ENCODE measurements at regions not wholly inside any gene's neighbourhood (a gene's known extent, or its start where the extent isn't known, plus 50 kb on each side); places are given as distances from the start of the nearest gene placed in this dataset.

GRCh38 chr16:66265556-66266141 is 100.8 kb upstream of the CDH5 start:
- H3K27me3 ChIP-seq (replicated peaks in 1 of 4; ENCODE audit: control extremely low read depth in 1 of 4, control insufficient read depth in 3 of 4, insufficient read depth in 4 of 4, low read length in 3 of 4) = peaks cover 0 to 17% (median 5%) of the 10 kb centered on the region in 4 experiments
- no peak overlapping the region for H3K4me2 ChIP-seq (replicated peaks; ENCODE audit: low read depth, low read length, poor library complexity, severe bottlenecking)
- TF ChIP-seq EZH2 (IDR thresholded peaks at IDR 0.05; ENCODE audit: borderline replicate concordance, insufficient read depth, low read depth, low read length, poor library complexity, severe bottlenecking) = no peak
- TF ChIP-seq, protein P1, sequence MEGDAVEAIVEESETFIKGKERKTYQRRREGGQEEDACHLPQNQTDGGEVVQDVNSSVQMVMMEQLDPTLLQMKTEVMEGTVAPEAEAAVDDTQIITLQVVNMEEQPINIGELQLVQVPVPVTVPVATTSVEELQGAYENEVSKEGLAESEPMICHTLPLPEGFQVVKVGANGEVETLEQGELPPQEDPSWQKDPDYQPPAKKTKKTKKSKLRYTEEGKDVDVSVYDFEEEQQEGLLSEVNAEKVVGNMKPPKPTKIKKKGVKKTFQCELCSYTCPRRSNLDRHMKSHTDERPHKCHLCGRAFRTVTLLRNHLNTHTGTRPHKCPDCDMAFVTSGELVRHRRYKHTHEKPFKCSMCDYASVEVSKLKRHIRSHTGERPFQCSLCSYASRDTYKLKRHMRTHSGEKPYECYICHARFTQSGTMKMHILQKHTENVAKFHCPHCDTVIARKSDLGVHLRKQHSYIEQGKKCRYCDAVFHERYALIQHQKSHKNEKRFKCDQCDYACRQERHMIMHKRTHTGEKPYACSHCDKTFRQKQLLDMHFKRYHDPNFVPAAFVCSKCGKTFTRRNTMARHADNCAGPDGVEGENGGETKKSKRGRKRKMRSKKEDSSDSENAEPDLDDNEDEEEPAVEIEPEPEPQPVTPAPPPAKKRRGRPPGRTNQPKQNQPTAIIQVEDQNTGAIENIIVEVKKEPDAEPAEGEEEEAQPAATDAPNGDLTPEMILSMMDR (IDR thresholded peaks at IDR 0.05) = no peak
- no peaks in the 10 kb centered on the region for H4K20me1 ChIP-seq (ENCODE audit: control insufficient read depth, insufficient read depth, low read length, poor library complexity, severe bottlenecking)
- intact Hi-C loops (cut with micrococcal nuclease) = no loop called here
- no peak for ATAC-seq (ENCODE audit: low read depth)
- no peak overlapping the region for H3K4me3 ChIP-seq (ENCODE audit: control extremely low read depth in 1 of 5, extremely low read depth in 1 of 5, insufficient read depth in 1 of 5, low read depth in 2 of 5, low read length in 4 of 5)
- H3K27ac Mint-ChIP-seq = no peak overlapping the region
- H3K9ac ChIP-seq (ENCODE audit: low read length) = no peak overlapping the region
- CTCF ChIA-PET = no interaction called here
- POLR2A ChIA-PET = no interaction called here
- H2AFZ ChIP-seq (ENCODE audit: insufficient read depth, low read depth, low read length, poor library complexity, severe bottlenecking) = no peak overlapping the region
- H3K9me3 Mint-ChIP-seq (ENCODE audit: insufficient read depth) = no peaks in the 10 kb centered on the region
- peaks cover 30% of the 10 kb centered on the region for H3K27me3 Mint-ChIP-seq
- H3K36me3 ChIP-seq (replicated peaks in 1 of 2; ENCODE audit: control extremely low read depth in 1 of 2, control insufficient read depth in 1 of 2, extremely low read depth in 1 of 2, insufficient read depth in 2 of 2, low read length in 1 of 2) = no peaks in the 10 kb centered on the region
- no peak overlapping the region for H3K27ac ChIP-seq (ENCODE audit: low read length in 2 of 2)
- H3K4me1 ChIP-seq (ENCODE audit: control insufficient read depth in 2 of 2, insufficient read depth in 2 of 2, low read length in 2 of 2) = peaks cover 1 to 2% of the 10 kb centered on the region in 2 donors
- 88% methylated on average over 5 of the region's 13 CpGs for WGBS (ENCODE audit: insufficient coverage)
- no peaks in the 10 kb centered on the region for H3K79me2 ChIP-seq (ENCODE audit: control insufficient read depth, insufficient read depth, low read length)
- no peak overlapping the region for H3K4me3 Mint-ChIP-seq
- DNase-seq = no peak
- H3K9me3 ChIP-seq (ENCODE audit: control extremely low read depth in 1 of 3, control insufficient read depth in 2 of 3, insufficient read depth in 1 of 3, low read length in 2 of 3) = no peaks in the 10 kb centered on the region
- peaks cover 7% of the 10 kb centered on the region for H3K4me1 Mint-ChIP-seq

DNA sequence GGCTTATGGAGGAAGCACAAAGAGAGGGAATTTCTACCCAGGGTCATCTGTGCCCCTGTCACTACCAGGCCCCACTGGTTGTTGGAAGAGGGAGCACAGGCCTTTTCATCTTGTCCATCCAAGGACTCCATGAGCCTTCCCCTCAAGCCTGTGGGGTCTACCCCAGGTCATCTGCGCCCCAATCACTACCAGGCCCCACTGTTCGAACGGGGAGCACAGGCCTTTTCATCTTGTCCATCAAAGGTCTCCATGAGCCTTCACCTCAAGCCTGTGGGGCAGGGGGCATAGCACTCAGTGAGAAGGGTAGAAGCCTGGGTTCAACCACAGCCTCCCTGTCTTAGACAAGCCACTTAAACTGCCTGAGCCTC is 101.5 kb upstream of the CDH5 start:
- POLR2A ChIA-PET = no interaction called here
- no peaks in the 10 kb centered on the region for H4K20me1 ChIP-seq (ENCODE audit: control insufficient read depth, insufficient read depth, low read length, poor library complexity, severe bottlenecking)
- H3K9ac ChIP-seq (ENCODE audit: low read length) = no peak overlapping the region
- intact Hi-C loops (cut with micrococcal nuclease) = no loop called here
- CTCF ChIA-PET = no interaction called here
- no peaks in the 10 kb centered on the region for H3K36me3 ChIP-seq (replicated peaks in 1 of 2; ENCODE audit: control extremely low read depth in 1 of 2, control insufficient read depth in 1 of 2, extremely low read depth in 1 of 2, insufficient read depth in 2 of 2, low read length in 1 of 2)
- Mint-ChIP-seq H3K27me3 (peaks cover 29% of the 10 kb centered on the region), H3K9me3 (ENCODE audit: insufficient read depth) (no peaks in the 10 kb centered on the region), H3K4me3 (no peak overlapping the region), H3K27ac (no peak overlapping the region), H3K4me1 (peaks cover 6% of the 10 kb centered on the region)
- ATAC-seq (ENCODE audit: low read depth) = no peak
- no peaks in the 10 kb centered on the region for H3K4me1 ChIP-seq (ENCODE audit: control insufficient read depth in 2 of 2, insufficient read depth in 2 of 2, low read length in 2 of 2)
- DNase-seq = no peak
- no peak overlapping the region for H3K27ac ChIP-seq (ENCODE audit: low read length in 2 of 2)
- WGBS (ENCODE audit: insufficient coverage) = no CpG with 5 or more reads among the region's 3 CpGs
- no peak overlapping the region for H2AFZ ChIP-seq (ENCODE audit: insufficient read depth, low read depth, low read length, poor library complexity, severe bottlenecking)
- H3K9me3 ChIP-seq (ENCODE audit: control extremely low read depth in 1 of 3, control insufficient read depth in 2 of 3, insufficient read depth in 1 of 3, low read length in 2 of 3) = no peaks in the 10 kb centered on the region
- no peak for TF ChIP-seq EZH2 (IDR thresholded peaks at IDR 0.05; ENCODE audit: borderline replicate concordance, insufficient read depth, low read depth, low read length, poor library complexity, severe bottlenecking)
- TF ChIP-seq, protein P1 (IDR thresholded peaks at IDR 0.05) = no peak
- H3K27me3 ChIP-seq (replicated peaks in 1 of 4; ENCODE audit: control extremely low read depth in 1 of 4, control insufficient read depth in 3 of 4, insufficient read depth in 4 of 4, low read length in 3 of 4) = peaks cover 0 to 12% (median 4%) of the 10 kb centered on the region in 4 experiments
- H3K4me3 ChIP-seq (ENCODE audit: control extremely low read depth in 1 of 5, extremely low read depth in 1 of 5, insufficient read depth in 1 of 5, low read depth in 2 of 5, low read length in 4 of 5) = no peak overlapping the region
- no peak overlapping the region for H3K4me2 ChIP-seq (replicated peaks; ENCODE audit: low read depth, low read length, poor library complexity, severe bottlenecking)
- no peaks in the 10 kb centered on the region for H3K79me2 ChIP-seq (ENCODE audit: control insufficient read depth, insufficient read depth, low read length)
